HG03469 (cell line): ENCODE measurements at regions not wholly inside any gene's neighbourhood (a gene's known extent, or its start where the extent isn't known, plus 50 kb on each side); places are given as distances from the start of the nearest gene placed in this dataset.
"Not testable (repeated sequence)": the region's sequence is repeated elsewhere in the genome, so short reads cannot be mapped to it uniquely, and the experiment has no call there.

ENCODE experiments used
- ATAC-seq: cut with Tn5 transposase; IDR thresholded peaks from one replicate; pipeline ENCODE4 v1.9.1; 2021; ENCODE audit warnings: mild to moderate bottlenecking, moderate library complexity, moderate number of reproducible peaks; ENCODE audit not compliant: unreplicated experiment

DNA sequence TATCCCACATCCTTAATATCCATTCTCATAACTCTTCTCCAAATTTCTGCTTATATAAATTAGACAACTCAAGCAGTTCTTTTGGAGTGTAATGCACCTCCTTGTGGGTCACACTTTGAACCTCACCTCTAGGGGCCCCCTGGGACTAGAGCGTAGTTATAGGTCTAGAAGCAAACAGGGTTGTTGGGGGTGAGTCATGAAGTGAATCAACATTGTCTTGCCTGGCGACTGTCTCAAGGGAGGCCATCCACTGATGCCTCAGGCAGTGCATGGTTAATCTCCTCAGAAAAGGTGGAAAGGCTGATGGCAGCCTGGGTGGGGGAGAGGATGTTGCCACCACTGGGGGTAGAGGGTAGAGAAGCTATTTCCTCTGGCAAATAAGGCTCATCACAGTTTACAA, 129.1 kb downstream of the TNFRSF21 start:
- ATAC-seq, result no peak

DNA sequence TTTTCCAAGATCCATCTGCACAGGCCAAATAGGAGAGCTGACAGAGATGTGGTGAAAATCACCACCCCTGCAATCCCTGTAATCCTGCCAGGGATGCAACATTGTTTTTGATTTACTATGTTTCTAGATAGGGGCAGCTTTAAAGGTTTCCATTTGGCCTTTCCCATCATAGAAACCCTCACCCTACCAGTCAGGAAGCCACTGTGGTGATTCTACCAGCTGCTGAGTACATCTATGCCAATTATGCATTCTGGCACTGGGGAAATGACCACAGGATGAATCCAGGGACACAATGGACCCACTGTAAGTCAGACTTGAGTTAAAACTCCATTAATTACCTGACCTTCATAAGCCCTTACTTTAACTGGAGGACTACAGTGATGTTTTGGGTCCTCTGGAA, 130.4 kb downstream of the TNFRSF21 start:
- no peak for ATAC-seq

DNA sequence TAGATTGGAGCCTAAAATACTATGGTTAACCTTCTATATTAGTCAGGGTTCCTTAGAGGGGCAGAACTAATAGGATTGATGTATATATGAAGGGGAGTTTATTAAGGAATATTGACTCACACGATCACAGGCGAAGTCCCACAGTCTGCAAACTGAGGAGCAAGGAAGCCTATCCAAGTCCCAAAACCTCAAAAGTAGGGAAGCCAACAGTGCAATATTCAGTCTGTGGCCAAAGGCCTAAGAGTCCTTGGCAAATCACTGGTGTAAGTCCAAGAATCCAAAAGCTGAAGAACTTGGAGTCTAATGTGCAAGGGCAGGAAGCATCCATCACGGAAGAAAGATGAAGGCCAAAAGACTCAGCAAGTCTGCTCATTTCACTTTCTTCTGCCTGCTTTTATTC, 133.5 kb upstream of the ADGRF1 start:
- no peak for ATAC-seq

DNA sequence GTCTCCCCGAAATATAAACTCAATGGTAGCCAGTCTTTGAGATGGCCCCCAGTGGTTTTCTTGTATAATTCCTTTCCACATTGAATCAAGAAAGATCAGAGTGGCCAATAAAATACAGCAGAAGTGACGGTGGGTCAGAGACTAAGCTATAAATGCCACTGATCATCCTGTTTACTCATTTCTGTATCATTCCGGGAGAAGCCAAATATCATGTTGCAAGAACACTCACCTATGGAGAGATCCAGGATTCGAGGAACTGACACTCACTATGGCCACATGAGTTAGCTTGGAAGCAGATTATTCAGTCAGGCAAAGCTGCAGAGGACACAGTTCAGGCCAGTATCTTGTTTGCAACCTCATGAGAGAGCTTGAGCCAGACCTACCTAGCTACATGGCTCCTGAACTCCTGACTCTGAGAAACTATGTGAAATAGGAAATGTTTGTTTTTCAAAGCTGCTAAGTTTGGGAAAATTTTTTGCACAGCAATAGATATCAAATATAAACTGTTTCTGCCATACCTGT, 132.4 kb upstream of the ADGRF1 start:
- ATAC-seq, result no peak

DNA sequence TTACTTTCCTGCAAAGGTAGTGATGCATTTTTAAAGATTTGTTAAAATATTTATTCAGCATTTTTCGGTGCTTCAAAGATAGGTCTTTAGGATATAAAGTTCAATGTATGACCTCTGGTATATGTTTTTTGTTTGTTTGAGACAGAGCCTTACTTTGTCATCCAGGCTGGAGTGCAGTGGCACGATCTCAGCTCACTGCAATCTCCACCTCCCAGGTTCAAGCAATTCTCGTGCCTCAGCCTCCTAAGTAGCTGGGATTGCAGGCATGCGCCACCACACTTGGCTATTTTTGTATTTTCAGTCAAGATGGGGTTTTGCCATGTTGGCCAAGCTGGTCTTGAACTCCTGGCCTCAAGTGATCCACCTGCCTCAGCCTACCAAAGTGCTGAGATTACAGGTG, 131.9 kb upstream of the ADGRF1 start:
- ATAC-seq, result not testable (repeated sequence)

DNA sequence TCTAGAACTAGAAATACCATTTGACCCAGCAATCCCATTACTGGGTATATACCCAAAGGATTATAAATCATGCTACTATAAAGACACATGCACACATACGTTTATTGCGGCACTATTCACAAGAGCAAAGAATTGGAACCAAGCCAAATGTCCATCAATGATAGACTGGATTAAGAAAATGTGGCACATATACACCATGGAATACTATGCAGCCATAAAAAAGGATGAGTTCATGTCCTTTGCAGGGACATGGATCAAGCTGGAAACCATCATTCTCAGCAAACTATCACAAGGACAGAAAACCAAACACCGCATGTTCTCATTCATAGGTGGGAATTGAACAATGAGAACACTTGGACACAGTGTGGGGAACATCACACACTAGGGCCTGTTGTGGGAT, 131.0 kb upstream of the ADGRF1 start:
- not testable (repeated sequence) for ATAC-seq

DNA sequence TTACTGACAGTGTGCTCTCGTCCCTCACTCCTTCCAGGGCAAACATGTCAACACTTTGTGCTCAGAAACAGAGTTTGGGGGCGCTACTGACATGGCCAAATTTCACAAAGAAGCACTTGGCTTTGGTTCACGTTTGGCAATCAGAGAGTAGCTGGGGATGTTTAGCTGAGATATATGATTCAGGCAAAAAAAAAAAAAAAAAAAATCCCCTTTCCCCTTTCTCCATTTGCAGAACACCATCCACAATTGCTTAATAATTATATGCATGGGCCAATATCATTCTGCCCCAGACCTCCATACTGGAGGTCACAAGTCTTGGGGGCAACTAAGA, 128.4 kb upstream of the ADGRF1 start:
- ATAC-seq, result no peak

DNA sequence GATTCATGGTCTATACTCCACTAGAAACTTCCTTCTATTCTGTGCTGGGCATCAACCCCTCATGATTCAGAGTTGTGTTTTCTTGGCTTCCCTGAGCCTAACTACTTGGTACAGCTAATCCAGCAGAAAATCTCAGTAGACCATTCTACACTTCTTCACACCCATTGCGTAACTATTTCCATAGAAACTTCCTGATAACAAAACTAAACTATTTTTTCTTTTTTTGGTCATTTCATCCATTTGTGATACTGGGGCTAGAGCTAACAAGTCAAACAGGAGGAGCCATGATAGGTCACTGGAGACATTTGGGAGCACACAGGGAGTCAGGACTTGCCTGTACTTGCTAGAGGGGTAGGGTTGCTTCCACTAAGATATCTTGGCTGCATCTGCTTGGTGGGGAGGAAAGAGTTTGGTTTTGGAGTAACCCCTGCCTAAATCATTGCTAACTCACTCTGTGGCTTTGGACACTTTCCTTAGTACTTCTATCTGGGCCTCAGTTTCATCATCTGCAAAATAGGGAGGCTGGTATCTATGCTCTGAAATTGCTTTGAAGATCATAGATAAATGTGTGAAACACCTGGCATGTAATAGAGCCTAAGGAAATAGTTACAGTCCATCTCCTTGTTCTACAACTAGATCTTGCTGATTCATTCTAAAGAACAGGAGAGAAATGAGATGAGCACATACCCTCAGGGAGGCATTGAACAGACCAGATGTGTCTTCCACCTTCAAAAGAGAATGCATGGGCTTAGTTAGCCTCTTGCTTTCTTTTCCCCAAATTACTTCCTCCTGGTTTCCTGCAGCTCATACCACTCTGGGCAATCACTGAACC, 127.9 kb upstream of the ADGRF1 start:
- no peak for ATAC-seq

DNA sequence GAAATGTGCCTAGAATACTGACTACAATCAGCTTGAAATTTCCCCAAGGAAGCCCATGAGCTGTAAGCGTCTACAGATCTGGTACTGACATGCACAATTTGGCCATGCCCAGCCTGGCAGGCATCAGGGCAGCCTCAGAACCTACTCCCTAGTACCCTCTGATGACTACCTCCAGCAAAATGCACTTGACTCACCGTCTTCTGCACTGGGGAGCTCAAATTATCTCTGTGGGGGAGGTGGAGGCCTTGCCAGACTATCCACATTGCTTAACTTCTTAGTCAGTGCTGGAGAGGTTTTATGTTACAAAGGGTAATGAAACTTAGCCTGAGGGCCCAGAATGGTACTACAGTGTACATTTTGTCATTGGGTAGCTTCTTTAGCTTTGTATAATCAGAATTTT, 126.0 kb upstream of the ADGRF1 start:
- no peak for ATAC-seq

DNA sequence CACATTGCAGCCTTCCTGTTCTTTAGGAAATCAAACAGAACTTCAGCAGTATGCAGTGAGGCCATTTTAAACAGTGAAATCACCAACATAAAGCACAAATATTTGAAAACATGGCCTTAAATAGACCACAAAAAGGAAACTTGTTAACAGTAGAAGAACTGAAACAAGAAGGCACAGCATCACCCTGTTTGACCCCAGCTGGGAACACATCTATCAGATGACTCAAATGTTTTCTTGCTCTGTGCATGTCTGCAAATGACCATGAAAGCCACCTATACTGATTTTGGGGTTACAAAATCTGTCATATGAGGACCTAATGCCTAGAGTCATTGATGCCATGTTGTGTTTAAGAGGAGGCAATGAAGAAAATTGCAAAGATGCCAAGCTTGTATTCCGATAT, 123.8 kb upstream of the ADGRF1 start:
- peak; percentile 86 for ATAC-seq

DNA sequence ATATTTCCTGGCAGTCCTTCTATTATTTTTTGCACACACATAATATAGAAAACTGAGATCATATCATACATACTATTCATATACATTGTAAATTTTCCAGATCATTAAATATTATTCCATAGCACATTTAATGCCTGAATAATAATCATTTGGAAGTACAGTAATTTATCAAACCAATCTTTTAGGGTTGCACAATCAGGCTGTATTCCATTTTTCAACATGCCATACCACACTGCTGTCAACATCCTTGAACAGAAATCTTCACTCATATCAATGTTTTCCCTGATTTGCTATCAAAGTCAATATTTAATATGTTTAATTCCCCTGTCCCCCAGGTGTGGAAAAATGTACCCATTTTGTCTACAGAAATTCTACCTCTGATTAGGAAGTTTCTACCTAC, 122.7 kb upstream of the ADGRF1 start:
- no peak for ATAC-seq

DNA sequence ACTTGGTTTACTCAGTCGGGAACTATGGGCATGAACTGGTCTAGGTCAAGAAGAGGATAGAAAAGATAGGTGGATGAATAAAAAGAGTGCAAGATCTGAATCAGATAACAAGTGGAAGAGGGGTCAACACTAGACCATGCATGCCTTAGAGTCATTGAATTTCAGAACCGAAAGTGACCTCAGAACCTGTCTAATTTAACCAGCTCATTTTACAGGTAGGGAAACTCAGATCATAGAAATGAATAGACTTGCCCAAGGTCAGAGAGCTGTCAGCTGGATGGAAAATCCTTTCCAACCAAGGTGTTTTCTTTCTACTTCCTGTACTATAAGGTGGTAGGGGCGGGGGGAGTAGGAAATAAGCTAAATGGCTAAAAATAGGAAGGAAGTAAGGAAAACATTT, 121.4 kb upstream of the ADGRF1 start:
- ATAC-seq, result no peak

DNA sequence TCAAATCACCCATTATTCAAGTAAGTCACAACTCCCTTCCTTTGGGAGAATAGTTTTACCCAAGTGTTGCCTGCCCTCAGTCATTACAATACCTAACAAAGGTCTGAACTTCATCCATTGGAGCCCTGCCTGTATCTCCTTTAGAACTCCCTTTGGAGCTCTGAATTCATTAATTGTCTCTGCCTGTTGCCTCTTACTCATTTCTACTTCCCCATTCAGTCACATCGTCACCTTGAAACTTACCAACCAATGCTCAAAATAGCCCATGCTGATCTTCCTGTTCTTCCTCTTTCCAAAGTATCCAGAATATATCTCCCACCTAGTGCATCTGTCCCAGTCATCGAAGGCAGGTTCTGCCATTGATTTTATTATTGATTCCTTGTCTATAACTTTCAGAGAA, 120.7 kb upstream of the ADGRF1 start:
- no peak for ATAC-seq

DNA sequence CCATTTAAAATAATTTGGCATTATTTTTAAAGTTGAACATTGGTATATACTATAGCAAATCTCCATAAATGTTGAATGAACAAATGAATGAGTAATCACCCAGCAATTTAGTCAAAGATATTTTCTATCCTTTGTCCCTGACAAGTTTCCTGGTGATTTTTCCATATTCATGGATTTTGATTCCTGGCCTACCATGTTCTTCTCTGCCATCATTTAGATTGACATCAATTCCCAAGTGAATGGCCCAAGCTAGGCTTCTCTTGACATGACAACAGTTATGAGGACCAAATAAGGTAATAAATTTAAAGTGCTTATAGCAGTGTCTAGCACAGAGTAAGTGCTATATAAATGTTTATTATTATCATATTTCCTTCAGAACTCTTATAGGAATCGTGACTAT, 120.1 kb upstream of the ADGRF1 start:
- ATAC-seq, result no peak

DNA sequence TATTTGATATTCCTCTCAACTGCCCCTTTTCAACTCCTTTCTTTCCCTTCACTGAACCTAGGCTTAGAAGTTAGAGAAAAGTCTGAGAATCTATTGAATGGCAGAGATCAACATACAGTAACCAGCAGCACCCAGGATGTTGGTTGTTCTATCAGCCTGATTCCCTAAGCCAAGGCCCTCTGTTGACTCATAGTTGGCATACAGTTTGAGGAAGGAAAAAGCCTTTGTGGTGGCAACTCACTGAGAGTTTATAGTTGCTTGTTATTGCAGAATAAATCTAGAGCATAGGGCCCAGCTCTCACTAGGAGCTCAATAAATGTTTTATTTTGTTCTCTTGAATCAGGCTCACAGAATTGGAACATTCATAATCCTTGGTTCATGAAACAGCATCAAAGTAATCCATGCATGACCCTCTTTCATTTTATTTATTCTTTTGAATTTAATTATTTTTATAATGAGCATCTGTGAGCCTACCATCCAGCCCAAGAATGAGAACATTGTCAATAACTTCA, 119.1 kb upstream of the ADGRF1 start:
- no peak for ATAC-seq

DNA sequence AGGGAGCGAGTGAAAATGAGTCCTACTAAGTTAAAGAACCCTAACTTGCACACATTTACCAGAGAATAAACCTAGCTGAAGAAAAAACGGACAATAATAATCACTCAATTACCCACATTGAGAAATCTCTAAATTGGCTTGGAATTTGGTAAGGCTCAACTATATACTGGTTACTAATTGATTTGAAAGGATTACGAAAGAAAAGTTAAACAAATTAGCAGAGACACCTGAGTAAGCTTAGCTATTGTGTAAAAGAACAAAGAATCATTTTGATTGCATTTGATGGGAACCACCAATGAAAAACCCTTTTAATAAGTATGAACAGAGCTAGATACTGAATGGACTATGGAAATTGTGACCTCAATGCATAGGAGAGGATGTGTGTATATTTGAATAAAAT, 118.6 kb upstream of the ADGRF1 start:
- no peak for ATAC-seq

DNA sequence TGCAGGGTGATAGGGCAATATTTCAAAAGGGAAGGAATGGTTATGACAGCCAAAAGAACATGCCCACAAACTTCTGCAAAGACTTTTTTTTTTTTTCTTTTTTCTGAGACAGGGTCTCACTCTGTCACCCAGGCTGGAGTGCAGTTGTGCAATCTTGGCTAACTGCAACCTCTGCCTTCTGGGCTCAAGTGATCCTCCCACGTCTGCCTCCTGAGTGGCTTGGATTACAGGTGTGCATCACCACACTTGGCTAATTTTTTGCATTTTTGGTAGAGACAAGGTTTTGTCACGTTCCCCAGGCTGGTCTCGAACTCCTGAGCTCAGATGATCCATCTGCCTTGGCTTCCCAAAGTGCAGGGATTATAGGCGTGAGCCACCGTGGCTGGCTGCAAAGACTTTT, 117.6 kb upstream of the ADGRF1 start:
- ATAC-seq, result no peak

DNA sequence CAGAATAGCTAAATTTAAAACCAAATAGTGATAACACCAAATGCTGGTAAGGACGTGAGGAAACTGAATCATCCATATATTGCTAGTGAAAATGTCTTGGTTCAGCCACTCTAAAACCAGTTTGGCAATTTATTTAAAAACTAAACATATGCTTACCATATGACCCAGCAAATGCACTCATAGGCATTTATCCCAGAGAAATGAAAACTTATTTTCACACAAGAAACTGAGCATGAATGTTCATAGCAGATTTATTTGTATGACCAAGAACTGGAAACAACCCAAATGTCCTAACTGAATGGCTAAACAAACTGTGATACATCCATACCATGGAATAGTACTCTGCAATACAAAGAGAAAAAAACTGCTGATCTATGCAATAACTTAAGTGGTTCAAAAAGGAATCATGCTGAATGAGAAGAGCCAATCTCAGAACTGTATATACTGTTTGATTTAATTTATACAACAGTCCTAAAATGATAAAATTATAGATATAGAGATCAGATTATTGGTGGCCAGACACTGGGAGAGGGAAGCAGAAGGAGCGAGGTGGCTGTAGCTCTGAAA, 115.6 kb upstream of the ADGRF1 start:
- ATAC-seq, result no peak

DNA sequence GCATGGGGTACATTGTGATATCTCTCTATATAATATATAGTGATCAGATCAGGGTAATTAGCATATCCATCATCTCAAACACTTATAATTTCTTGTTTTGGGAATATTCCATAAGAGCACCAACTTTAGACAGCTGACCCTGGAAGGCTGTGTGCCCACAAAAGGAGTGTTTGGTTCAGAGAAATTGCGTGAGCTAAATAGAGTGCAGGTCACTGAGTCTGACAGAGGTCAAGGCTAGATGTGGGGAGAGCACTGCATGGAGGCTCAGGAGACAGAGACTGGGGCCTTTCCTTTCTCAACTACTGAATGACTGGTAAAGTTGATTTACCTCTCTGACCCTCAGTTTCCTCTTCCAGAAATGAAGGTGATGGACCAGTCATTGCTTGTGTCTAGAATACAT, 114.9 kb upstream of the ADGRF1 start:
- ATAC-seq, result no peak

DNA sequence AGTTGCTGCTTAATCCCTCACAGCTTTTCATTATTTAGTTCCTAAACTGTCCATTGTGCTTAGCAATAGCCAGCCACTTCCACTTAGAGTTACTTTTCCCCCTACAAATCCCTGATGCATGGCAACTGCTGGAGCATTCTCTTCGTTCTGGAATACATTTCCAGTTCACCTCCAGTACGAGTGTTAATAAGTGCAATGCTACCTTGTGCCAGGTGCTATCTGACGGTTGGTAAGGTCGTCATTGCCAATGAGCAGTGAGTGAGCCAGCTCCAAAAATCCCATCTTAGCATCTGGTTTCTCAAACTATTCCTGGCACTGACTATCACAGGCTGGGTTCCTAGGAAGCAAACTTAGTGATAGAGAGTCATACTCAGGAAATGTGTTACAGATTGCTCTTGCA, 114.1 kb upstream of the ADGRF1 start:
- no peak for ATAC-seq

DNA sequence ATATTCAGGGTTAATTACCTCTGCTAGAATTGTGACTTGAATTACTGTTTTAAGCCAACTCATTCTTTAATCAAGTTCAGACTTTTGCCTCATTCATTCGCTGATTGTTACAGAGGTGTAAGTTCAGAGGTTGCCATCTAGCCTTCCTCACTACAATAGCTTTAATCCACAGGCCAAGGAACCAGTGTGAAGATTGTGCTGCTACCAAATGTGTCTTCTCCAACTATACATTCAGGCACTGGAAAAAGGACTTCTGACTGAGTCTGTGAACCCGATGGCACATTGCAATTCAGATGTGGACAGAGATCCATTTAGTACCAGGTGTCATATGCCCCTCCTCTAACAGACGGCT, 111.2 kb upstream of the ADGRF1 start:
- ATAC-seq, result no peak

DNA sequence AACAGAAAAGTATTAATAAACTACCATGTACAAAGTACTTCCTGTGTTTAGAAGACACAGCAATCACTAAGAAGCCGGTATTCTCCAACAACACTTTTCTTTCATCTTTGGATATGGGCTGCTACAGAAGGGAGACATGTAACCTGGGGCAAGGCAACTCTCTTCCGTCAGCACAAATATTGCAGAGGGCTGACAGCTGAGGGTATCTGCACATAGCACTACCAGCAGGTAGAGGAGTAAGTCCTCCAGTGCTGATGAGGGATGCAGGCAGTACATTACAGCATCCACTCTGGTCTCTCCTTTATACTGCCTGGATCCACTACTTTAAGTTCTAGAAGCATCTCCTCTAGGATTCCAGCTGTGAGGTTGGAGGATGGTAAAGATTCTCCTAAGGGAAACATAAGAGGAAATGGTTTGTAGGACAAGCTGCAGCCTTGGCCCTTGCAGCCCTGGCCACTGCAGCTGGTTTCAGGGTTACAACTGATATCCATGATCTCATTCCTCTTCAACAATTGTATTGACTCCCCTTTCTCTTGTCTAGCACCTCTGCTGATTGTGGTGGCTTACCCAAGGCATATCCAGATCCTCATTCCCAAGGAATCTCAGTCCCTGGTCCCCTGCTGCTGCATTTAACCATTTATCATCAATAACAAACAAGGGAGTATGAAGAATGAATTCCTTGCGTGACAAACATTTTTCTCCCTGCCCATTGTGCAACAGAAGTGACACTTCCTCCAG, 110.7 kb upstream of the ADGRF1 start:
- no peak for ATAC-seq
